ENCODE measurements at regions not wholly inside any gene's neighbourhood (a gene's known extent, or its start where the extent isn't known, plus 50 kb on each side); places are given as distances from the start of the nearest gene placed in this dataset.

DNA sequence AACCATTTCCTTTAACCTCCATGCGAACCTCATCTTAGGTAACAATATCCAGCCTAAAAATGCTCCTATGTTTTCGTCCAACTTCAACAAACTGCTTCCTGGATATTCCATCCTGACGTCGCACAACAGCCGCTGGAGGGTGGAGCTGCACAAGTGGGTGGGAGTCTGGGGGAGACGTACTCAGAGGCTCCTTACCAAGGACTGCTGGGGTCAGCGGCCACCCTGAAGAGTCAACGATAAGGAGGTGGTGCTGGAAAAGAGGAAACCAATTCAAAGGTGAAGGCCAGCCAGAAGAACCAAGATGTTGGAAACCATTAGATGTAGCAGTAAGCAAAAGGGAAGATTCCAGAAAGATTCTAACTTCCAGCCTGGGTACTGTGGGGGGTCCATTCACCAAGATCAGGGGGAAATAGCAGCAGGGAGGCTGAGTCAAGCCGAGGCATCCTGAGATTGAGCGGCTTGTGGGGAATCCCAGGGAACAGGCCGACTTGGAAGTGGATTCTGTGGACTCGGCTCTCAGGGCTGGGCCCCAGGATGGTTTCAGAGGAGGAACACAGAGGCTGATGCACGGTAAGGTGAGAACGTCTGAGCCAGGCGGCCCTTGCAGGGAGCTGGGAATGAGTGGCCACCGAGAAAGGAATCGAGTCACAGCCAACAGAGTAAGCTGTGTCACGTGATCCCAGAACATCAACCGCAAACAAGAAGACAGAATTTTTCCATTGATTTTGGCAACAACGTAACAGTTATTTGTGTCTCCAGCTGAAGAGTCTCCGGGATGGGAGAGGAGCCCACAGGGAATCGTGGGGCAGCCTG, 375.7 kb downstream of the NPHP4 start:
- ATAC-seq (no peak), DNase-seq (no peak)
- TF ChIP-seq CTCF (IDR thresholded peaks at IDR 0.05) = no peak
- POLR2A ChIA-PET = no interaction called here
- Mint-ChIP-seq H3K27me3 (peaks cover 21% of the 10 kb centered on the region), H3K36me3 (ENCODE audit: low read depth) (no peaks in the 10 kb centered on the region), H3K27ac (no peak overlapping the region), H3K9me3 (peaks cover 1% of the 10 kb centered on the region), H3K4me3 (no peak overlapping the region), H3K4me1 (ENCODE audit: low read depth) (no peaks in the 10 kb centered on the region)
- CTCF ChIA-PET = no interaction called here
- intact Hi-C loops (cut with micrococcal nuclease) = no loop called here

- no peak for TF ChIP-seq CTCF (IDR thresholded peaks at IDR 0.05)
- ChIA-PET CTCF (interaction anchor here (1.0 to 1.3 kb wide), 2 partner anchors 40 to 100 kb away, joined by 3 to 5 read pairs; no protein-coding TSS in a partner anchor), POLR2A (no interaction called here)
- no peak overlapping the region for H3K4me3 Mint-ChIP-seq
- peaks cover 27% of the 10 kb centered on the region for H3K27me3 Mint-ChIP-seq
- H3K27ac Mint-ChIP-seq = no peak overlapping the region
- H3K36me3 Mint-ChIP-seq (ENCODE audit: low read depth) = no peaks in the 10 kb centered on the region
- intact Hi-C loops (cut with micrococcal nuclease) = no loop called here
- DNase-seq = no peak
- peaks cover 1% of the 10 kb centered on the region for H3K9me3 Mint-ChIP-seq
- H3K4me1 Mint-ChIP-seq (ENCODE audit: low read depth) = no peaks in the 10 kb centered on the region
- no peak for ATAC-seq
These were observed 377.1 kb downstream of the NPHP4 start for GRCh38 chr1:5615076-5615475.

DNA sequence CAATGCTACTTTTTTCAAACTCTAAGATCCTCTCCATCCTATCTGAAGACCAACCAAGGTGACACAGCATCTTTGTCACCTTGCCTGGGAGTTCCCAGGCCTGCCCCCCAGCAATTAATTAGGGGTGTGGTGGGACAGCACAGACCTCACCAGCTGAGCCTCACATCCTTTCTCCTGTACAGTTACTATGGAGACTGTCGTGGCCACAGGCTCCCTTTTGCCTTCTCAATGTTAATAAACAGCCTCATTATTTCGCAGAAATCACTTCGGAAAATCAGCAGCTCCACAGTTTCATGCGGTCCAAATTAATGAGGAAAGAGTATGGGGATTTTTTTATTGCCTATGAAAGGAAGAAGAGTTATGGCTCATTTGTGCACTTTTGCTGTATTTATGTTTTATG, 378.3 kb downstream of the NPHP4 start:
- ChIA-PET CTCF (no interaction called here), POLR2A (no interaction called here)
- Mint-ChIP-seq H3K27me3 (peaks cover 30% of the 10 kb centered on the region), H3K36me3 (ENCODE audit: low read depth) (no peaks in the 10 kb centered on the region), H3K4me3 (no peak overlapping the region), H3K27ac (no peak overlapping the region), H3K9me3 (peaks cover 1% of the 10 kb centered on the region), H3K4me1 (ENCODE audit: low read depth) (no peaks in the 10 kb centered on the region)
- TF ChIP-seq CTCF (IDR thresholded peaks at IDR 0.05) = no peak
- intact Hi-C loops (cut with micrococcal nuclease) = no loop called here
- ATAC-seq (no peak), DNase-seq (no peak)

DNA sequence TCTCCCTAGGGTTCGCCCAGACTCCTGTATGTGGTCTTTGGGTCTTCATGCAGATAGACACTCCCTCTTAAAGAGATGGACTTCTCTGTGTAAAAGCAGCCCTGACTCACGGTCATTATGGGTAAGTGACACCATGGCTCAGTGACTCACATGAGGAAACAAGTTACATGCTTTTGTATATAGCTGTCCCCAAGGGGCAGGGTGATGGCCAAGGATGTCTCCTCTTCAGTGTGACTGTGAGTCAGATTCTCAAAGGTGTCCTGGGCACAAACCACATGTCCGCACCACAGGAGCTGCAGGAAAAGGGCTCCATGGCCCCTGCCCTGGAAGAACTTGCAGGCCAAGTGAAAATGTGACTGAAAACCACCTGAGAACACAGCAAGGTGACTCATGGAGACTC, 380.4 kb downstream of the NPHP4 start:
- H3K9me3 Mint-ChIP-seq = peaks cover 1% of the 10 kb centered on the region
- no peak overlapping the region for H3K4me3 Mint-ChIP-seq
- ChIA-PET POLR2A (no interaction called here), CTCF (interaction anchor here (1.3 to 1.6 kb wide), 2 partner anchors 8 to 101 kb away, joined by 3 to 4 read pairs; no protein-coding TSS in a partner anchor)
- no peak overlapping the region for H3K27ac Mint-ChIP-seq
- no peak for TF ChIP-seq CTCF (IDR thresholded peaks at IDR 0.05)
- DNase-seq = no peak
- no peak for ATAC-seq
- H3K36me3 Mint-ChIP-seq (ENCODE audit: low read depth) = no peaks in the 10 kb centered on the region
- H3K4me1 Mint-ChIP-seq (ENCODE audit: low read depth) = no peaks in the 10 kb centered on the region
- intact Hi-C loops (cut with micrococcal nuclease) = no loop called here
- peaks cover 23% of the 10 kb centered on the region for H3K27me3 Mint-ChIP-seq

DNA sequence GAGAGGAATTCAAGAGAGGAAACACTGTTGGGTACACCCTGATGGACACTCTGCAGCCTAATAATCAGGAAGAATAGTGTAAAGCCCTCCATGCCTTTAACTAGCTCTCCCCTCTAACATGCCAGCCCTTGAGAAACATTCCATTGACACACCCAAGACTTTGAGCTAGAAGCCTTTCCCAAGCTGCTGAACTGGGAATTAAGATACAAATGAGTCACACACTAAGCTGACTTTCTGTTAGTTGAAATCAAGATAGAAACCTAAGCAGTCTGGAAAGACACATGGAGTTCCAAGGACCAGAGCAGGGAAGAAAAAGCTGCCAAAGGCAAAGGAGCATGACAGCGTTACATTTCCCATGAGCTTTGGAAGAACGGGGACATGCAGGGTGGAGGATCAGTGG, 380.8 kb downstream of the NPHP4 start:
- no peak for ATAC-seq
- H3K9me3 Mint-ChIP-seq = peaks cover 1% of the 10 kb centered on the region
- no peaks in the 10 kb centered on the region for H3K4me1 Mint-ChIP-seq (ENCODE audit: low read depth)
- ChIA-PET CTCF (interaction anchor here (1.3 to 1.6 kb wide), 2 partner anchors 8 to 101 kb away, joined by 3 to 4 read pairs; no protein-coding TSS in a partner anchor), POLR2A (no interaction called here)
- H3K27ac Mint-ChIP-seq = no peak overlapping the region
- no peak overlapping the region for H3K4me3 Mint-ChIP-seq
- peaks cover 20% of the 10 kb centered on the region for H3K27me3 Mint-ChIP-seq
- H3K36me3 Mint-ChIP-seq (ENCODE audit: low read depth) = no peaks in the 10 kb centered on the region
- TF ChIP-seq CTCF (IDR thresholded peaks at IDR 0.05) = no peak
- DNase-seq = no peak
- intact Hi-C loops (cut with micrococcal nuclease) = no loop called here

All from activated CD8-positive, alpha-beta T cell treated with anti-CD3 and anti-CD28 coated beads for 36 hours (primary cell).